GM18858 (cell line): ENCODE measurements at regions not wholly inside any gene's neighbourhood (a gene's known extent, or its start where the extent isn't known, plus 50 kb on each side); places are given as distances from the start of the nearest gene placed in this dataset.

Experiments
- ATAC-seq: cut with Tn5 transposase; IDR thresholded peaks from one replicate; pipeline ENCODE4 v1.9.1; 2021; ENCODE audit not compliant: unreplicated experiment

- ATAC-seq, result no peak
These were observed 69.0 kb upstream of the ZSWIM6 start for GRCh38 chr5:61263072-61263471.

- no peak for ATAC-seq
These were observed 68.3 kb upstream of the ZSWIM6 start for GRCh38 chr5:61263561-61264272.

- no peak for ATAC-seq
These were observed 67.8 kb upstream of the ZSWIM6 start for GRCh38 chr5:61264273-61264661.

GRCh38 chr5:61267116-61267515 is 64.9 kb upstream of the ZSWIM6 start:
- ATAC-seq, result no peak

- no peak for ATAC-seq
These were observed 63.2 kb upstream of the ZSWIM6 start for GRCh38 chr5:61268871-61269270.

- ATAC-seq, result no peak
These were observed 61.4 kb upstream of the ZSWIM6 start for GRCh38 chr5:61270510-61271165.

GRCh38 chr5:61272688-61273087 is 59.4 kb upstream of the ZSWIM6 start:
- ATAC-seq, result no peak

GRCh38 chr5:61273279-61273975 is 58.6 kb upstream of the ZSWIM6 start:
- ATAC-seq, result no peak

GRCh38 chr5:61274511-61274911 is 57.5 kb upstream of the ZSWIM6 start:
- no peak for ATAC-seq

- ATAC-seq, result no peak
These were observed 56.2 kb upstream of the ZSWIM6 start for GRCh38 chr5:61275841-61276240.

GRCh38 chr5:61277190-61277589 is 54.9 kb upstream of the ZSWIM6 start:
- no peak for ATAC-seq

- no peak for ATAC-seq
These were observed 54.3 kb upstream of the ZSWIM6 start for GRCh38 chr5:61277781-61278180.

GRCh38 chr5:61279725-61280124 is 52.3 kb upstream of the ZSWIM6 start:
- ATAC-seq, result no peak

GRCh38 chr5:61280205-61280604 is 51.9 kb upstream of the ZSWIM6 start:
- no peak for ATAC-seq

GRCh38 chr5:61280761-61281427 is 51.2 kb upstream of the ZSWIM6 start:
- no peak for ATAC-seq

- ATAC-seq, result no peak
These were observed 50.4 kb upstream of the ZSWIM6 start for GRCh38 chr5:61281686-61282085.
